ENCODE measurements at regions not wholly inside any gene's neighbourhood (a gene's known extent, or its start where the extent isn't known, plus 50 kb on each side); places are given as distances from the start of the nearest gene placed in this dataset.
"Not testable (repeated sequence)": the region's sequence is repeated elsewhere in the genome, so short reads cannot be mapped to it uniquely, and the experiment has no call there.

- no peak for DNase-seq
Observed at GRCh38 chr5:88666761-88667495, 216.1 kb downstream of the MEF2C start.

- DNase-seq = no peak
Observed at GRCh38 chr5:88665750-88666215, 217.2 kb downstream of the MEF2C start.

- DNase-seq = no peak
Observed at GRCh38 chr5:88664645-88665044, 218.3 kb downstream of the MEF2C start.

- DNase-seq = no peak
Observed at GRCh38 chr5:88663793-88664216, 219.2 kb downstream of the MEF2C start.

GRCh38 chr5:88662846-88663245 is 220.1 kb downstream of the MEF2C start:
- no peak for DNase-seq

GRCh38 chr5:88661806-88662207 is 221.2 kb downstream of the MEF2C start:
- no peak for DNase-seq

GRCh38 chr5:88660947-88661805 is 221.8 kb downstream of the MEF2C start:
- peak; percentile 74 for DNase-seq

GRCh38 chr5:88660264-88660946 is 222.6 kb downstream of the MEF2C start:
- DNase-seq = peak; percentile 19

- DNase-seq = no peak
Observed at GRCh38 chr5:88659529-88660263, 223.3 kb downstream of the MEF2C start.

GRCh38 chr5:88658886-88659285 is 224.1 kb downstream of the MEF2C start:
- DNase-seq = no peak

- DNase-seq = no peak
Observed at GRCh38 chr5:88657906-88658775, 224.8 kb downstream of the MEF2C start.

GRCh38 chr5:88657136-88657535 is 225.8 kb downstream of the MEF2C start:
- no peak for DNase-seq

- DNase-seq = no peak
Observed at GRCh38 chr5:88656221-88656950, 226.6 kb downstream of the MEF2C start.

- no peak for DNase-seq
Observed at GRCh38 chr5:88653471-88653870, 229.5 kb downstream of the MEF2C start.

- DNase-seq = no peak
Observed at GRCh38 chr5:88647901-88648300, 235.1 kb downstream of the MEF2C start.

- no peak for DNase-seq
Observed at GRCh38 chr5:88646866-88647265, 236.1 kb downstream of the MEF2C start.

GRCh38 chr5:88644676-88645075 is 238.3 kb downstream of the MEF2C start:
- no peak for DNase-seq

- DNase-seq = no peak
Observed at GRCh38 chr5:88643315-88643714, 239.7 kb downstream of the MEF2C start.

- DNase-seq = no peak
Observed at GRCh38 chr5:88634014-88634413, 249.0 kb downstream of the MEF2C start.

GRCh38 chr5:88622890-88623289 is 260.1 kb downstream of the MEF2C start:
- not testable (repeated sequence) for DNase-seq

GRCh38 chr5:88615767-88616166 is 267.2 kb downstream of the MEF2C start:
- DNase-seq = not testable (repeated sequence)

Data from MV-4-11 (cell line).